ENCODE measurements at regions not wholly inside any gene's neighbourhood (a gene's known extent, or its start where the extent isn't known, plus 50 kb on each side); places are given as distances from the start of the nearest gene placed in this dataset.

GRCh38 chr18:11408555-11409065 is 200.8 kb upstream of the SLC35G4 start:
- no peak overlapping the region for H3K4me3 ChIP-seq (ENCODE audit: low read length)
- DNase-seq (ENCODE audit: low read depth): peak; percentile 58
- TF ChIP-seq, protein P1, sequence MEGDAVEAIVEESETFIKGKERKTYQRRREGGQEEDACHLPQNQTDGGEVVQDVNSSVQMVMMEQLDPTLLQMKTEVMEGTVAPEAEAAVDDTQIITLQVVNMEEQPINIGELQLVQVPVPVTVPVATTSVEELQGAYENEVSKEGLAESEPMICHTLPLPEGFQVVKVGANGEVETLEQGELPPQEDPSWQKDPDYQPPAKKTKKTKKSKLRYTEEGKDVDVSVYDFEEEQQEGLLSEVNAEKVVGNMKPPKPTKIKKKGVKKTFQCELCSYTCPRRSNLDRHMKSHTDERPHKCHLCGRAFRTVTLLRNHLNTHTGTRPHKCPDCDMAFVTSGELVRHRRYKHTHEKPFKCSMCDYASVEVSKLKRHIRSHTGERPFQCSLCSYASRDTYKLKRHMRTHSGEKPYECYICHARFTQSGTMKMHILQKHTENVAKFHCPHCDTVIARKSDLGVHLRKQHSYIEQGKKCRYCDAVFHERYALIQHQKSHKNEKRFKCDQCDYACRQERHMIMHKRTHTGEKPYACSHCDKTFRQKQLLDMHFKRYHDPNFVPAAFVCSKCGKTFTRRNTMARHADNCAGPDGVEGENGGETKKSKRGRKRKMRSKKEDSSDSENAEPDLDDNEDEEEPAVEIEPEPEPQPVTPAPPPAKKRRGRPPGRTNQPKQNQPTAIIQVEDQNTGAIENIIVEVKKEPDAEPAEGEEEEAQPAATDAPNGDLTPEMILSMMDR (conservative IDR thresholded peaks at IDR 0.05; ENCODE audit: low read depth, low read length): no peak

DNA sequence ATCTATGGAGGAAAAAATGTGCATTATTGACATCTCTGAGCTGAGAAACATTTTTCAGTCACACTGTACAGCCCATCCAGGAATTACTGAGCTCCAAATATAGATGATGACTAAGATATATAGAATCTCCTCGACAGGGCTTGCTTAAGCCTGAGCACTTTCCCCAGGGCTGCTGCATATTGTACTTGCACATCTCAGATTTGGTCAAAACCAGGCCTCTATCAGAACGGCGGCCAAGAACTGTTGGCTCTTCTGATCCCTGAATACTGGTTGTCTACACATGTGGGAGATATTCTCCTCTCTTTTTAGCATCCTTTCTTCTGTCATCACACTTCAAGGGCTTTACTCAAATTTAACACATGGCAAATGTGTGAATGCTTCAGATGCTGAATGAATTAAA is 201.5 kb upstream of the SLC35G4 start:
- DNase-seq (ENCODE audit: low read depth): peak; percentile 47
- TF ChIP-seq, protein P1 (conservative IDR thresholded peaks at IDR 0.05; ENCODE audit: low read depth, low read length): no peak
- no peak overlapping the region for H3K4me3 ChIP-seq (ENCODE audit: low read length)

DNA sequence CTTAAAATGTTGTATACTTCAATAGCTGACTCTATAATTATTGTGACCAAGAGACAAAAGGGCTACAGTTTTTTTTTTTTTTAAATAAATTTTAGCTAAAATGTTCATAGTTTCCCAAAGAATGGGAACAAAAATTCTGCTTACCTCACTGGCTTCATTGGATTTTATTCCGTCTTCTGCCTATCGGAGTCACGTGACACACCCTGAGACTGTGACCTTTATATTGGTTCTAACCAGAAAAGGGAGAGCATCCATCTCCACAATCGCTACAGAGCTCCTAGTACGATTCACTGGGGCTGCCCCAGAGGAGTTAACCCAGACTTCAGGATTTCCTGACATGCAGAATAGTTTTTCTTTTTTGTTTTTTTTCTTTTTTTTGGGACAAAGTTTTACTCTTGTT is 203.6 kb upstream of the SLC35G4 start:
- DNase-seq (ENCODE audit: low read depth): no peak
- no peak overlapping the region for H3K4me3 ChIP-seq (ENCODE audit: low read length)
- TF ChIP-seq, protein P1 (conservative IDR thresholded peaks at IDR 0.05; ENCODE audit: low read depth, low read length): no peak

GRCh38 chr18:11400703-11401102 is 208.7 kb upstream of the SLC35G4 start:
- no peak overlapping the region for H3K4me3 ChIP-seq (ENCODE audit: low read length)
- TF ChIP-seq, protein P1 (conservative IDR thresholded peaks at IDR 0.05; ENCODE audit: low read depth, low read length): no peak
- DNase-seq (ENCODE audit: low read depth): no peak

GRCh38 chr18:11398625-11399024 is 210.8 kb upstream of the SLC35G4 start:
- DNase-seq (ENCODE audit: low read depth): no peak
- TF ChIP-seq, protein P1 (conservative IDR thresholded peaks at IDR 0.05; ENCODE audit: low read depth, low read length): peak; percentile 43
- H3K4me3 ChIP-seq (ENCODE audit: low read length): no peak overlapping the region

DNA sequence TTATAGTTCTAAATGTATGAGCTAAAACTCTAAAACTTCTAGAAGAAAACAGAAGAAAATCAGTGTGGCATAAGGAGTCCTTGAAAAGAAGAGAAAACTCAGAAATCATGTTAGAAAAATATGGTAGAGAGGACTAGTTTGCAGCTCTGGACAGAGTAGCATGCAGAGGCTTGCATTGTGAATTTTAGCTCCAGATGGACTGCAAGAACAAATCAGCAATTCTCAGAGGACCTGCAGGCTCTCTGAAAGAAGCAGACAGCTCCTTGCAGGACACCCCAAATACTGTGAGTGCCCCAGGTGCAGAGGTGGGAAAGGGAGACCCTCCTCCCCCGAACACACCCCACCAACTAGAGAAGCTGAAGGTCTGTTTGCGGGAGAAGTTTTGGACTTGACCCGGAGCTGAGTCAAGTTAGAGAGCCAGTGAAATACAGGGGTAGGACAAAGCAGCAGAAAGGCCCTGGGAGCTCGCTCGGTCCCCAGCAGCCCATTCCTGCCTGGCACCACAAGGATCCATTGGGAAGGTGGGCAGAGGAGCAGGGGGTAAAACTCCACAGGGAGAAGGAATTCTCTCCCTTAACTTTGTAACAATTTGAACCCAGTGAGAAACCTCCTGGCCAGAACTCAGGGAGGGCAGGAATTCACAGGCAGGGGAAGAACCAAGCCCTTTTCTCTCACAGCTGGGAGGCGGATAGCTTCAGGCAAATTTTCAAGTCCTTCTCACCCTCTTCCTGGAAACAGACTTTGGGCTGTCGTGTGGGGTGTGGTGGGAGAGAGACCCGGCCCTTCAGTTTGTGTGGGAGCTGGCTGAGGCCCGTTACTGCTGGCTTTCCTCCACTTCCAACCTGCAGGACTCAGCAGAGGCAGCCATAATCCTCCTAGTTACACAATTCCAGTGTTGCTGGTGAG is 216.2 kb upstream of the SLC35G4 start:
- no peak for DNase-seq (ENCODE audit: low read depth)
- H3K4me3 ChIP-seq (ENCODE audit: low read length): no peak overlapping the region
- TF ChIP-seq, protein P1 (conservative IDR thresholded peaks at IDR 0.05; ENCODE audit: low read depth, low read length): no peak

DNA sequence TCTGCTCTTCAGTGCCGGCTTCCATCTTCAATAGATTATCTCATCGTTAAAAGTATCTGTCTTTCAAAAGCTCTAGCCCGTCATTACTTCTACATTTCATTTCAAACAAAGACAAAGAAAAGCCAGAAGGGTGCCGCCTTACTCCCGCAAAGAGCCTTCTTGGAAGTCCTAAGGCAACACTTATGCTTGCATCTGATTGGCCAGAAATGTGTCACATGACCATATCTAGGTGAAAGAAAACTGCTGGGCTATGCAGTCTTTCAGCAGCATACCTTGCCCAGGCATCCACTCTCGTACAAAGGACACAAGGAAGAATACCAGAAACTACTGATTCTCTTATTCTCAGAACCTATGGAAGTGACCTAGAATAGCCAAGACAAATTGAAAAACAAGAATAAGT is 217.1 kb upstream of the SLC35G4 start:
- DNase-seq (ENCODE audit: low read depth): no peak
- TF ChIP-seq, protein P1 (conservative IDR thresholded peaks at IDR 0.05; ENCODE audit: low read depth, low read length): no peak
- no peak overlapping the region for H3K4me3 ChIP-seq (ENCODE audit: low read length)

Measured in retinal pigment epithelial cell (primary cell).